Calu3 (cell line): ENCODE measurements at regions not wholly inside any gene's neighbourhood (a gene's known extent, or its start where the extent isn't known, plus 50 kb on each side); places are given as distances from the start of the nearest gene placed in this dataset.

Source experiments
- BruUV-seq: library from RNA; stranded (reverse); fragments of 400-500 nt; replicated peaks from 2 replicates; lab custom pipeline; 2021; lab: Mats Ljungman, UMichigan
- CTCF ChIA-PET: fragments of 300-600 bp; sonication (Branson Sonifier 250); formaldehyde crosslinking; loops from one replicate; lab custom pipeline; 2022; ENCODE audit warnings: antibody characterized with exemption; lab: Charles Lee
- DNase-seq: peaks from one replicate; pipeline ENCODE4 v3.0.0; 2022
- H3K27ac Mint-ChIP-seq: one replicate; pipeline ENCODE4 v1.8.0; 2022; ENCODE audit warnings: mixed read lengths; ENCODE audit not compliant: unreplicated experiment
- H3K27me3 Mint-ChIP-seq: one replicate; pipeline ENCODE4 v1.8.0; 2022; ENCODE audit warnings: mixed read lengths; ENCODE audit not compliant: unreplicated experiment
- H3K36me3 Mint-ChIP-seq: one replicate; pipeline ENCODE4 v1.8.0; 2022; ENCODE audit warnings: mild to moderate bottlenecking, moderate library complexity, mixed read lengths; ENCODE audit not compliant: insufficient read depth, unreplicated experiment
- H3K4me1 Mint-ChIP-seq: one replicate; pipeline ENCODE4 v1.8.0; 2022; ENCODE audit warnings: mild to moderate bottlenecking, low read depth, mixed read lengths; ENCODE audit not compliant: unreplicated experiment
- H3K4me3 Mint-ChIP-seq: one replicate; pipeline ENCODE4 v1.8.0; 2022; ENCODE audit warnings: mild to moderate bottlenecking, low read depth, moderate library complexity, mixed read lengths; ENCODE audit not compliant: unreplicated experiment
- H3K9me3 Mint-ChIP-seq: one replicate; pipeline ENCODE4 v1.8.0; 2022; ENCODE audit warnings: low read depth, mixed read lengths; ENCODE audit not compliant: unreplicated experiment
- intact Hi-C: fragments of 100-400 bp; cut with micrococcal nuclease; formaldehyde crosslinking; loops from one replicate; pipeline ENCODE4 v1.10.0; 2022; ENCODE audit not compliant: unreplicated experiment
- TF ChIP-seq, protein P1 (sequence below): fragments of 200-600 bp; IDR thresholded peaks from one replicate; pipeline ENCODE4 v1.8.0; 2022; ENCODE audit warnings: antibody characterized with exemption; ENCODE audit not compliant: unreplicated experiment

DNA sequence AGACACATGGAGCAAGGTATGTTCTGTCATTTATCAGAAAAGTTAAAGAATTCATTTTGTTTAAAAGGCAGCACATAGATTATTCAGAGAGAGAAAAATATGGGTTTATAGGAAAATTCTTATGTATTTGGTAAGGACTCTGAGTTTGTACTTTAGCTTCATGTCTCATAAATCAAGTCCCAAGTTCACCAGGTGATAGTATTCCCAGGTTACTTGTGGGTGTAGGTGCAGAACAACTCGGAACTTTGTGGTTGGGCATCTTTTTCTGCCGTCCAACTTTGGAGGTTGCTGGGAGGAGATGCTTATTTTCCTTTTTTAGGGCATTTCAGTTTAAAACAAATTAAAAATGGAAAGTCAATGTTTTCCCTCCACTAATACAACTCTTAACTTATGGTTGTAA is 269.8 kb upstream of the DMRT1 start:
- CTCF ChIA-PET: no interaction called here
- Mint-ChIP-seq H3K9me3 (no peaks in the 10 kb centered on the region), H3K27me3 (no peaks in the 10 kb centered on the region), H3K4me3 (no peak overlapping the region), H3K27ac (no peak overlapping the region), H3K4me1 (no peaks in the 10 kb centered on the region), H3K36me3 (no peaks in the 10 kb centered on the region)
- TF ChIP-seq, protein P1, sequence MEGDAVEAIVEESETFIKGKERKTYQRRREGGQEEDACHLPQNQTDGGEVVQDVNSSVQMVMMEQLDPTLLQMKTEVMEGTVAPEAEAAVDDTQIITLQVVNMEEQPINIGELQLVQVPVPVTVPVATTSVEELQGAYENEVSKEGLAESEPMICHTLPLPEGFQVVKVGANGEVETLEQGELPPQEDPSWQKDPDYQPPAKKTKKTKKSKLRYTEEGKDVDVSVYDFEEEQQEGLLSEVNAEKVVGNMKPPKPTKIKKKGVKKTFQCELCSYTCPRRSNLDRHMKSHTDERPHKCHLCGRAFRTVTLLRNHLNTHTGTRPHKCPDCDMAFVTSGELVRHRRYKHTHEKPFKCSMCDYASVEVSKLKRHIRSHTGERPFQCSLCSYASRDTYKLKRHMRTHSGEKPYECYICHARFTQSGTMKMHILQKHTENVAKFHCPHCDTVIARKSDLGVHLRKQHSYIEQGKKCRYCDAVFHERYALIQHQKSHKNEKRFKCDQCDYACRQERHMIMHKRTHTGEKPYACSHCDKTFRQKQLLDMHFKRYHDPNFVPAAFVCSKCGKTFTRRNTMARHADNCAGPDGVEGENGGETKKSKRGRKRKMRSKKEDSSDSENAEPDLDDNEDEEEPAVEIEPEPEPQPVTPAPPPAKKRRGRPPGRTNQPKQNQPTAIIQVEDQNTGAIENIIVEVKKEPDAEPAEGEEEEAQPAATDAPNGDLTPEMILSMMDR: no peak
- no peak for DNase-seq
- intact Hi-C loops: no loop called here
- BruUV-seq: no TSS peak

DNA sequence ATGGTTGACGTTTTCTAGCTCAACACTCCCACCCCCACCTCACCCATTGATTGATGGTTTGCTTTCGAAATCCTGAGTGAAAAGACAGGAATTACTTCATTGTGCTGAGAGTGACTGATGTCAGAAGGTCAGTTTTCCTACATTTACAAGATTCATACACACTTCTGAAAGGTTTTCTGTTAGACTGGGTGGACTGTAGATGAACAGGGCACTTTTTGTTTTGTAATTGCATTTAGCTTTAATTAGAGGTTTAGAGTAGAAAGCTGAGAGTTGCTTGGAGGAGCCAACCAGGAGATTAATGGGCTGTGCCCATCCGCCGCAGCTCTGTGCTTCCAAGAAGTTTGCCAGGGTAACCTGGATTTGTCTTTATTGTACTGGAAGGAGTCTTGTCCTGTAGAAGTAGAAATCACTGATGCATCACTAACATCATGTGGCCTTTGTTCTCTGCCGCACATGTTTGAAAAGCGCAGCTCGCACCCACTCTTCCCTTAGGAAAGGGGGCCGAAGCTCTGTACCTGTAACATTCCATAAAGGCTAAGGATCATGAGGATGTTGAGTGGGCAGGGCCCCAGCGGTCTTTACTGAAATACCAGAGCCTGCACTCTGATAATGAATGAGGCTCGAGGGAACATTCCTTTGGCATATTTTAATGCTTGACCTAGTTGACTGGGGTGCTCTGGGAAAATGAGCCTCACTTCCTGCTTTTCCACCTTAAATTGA is 267.6 kb upstream of the DMRT1 start:
- no peak for DNase-seq
- no peaks in the 10 kb centered on the region for H3K36me3 Mint-ChIP-seq
- no peak overlapping the region for H3K4me3 Mint-ChIP-seq
- CTCF ChIA-PET: interaction anchor here (0.7 kb wide), 1 partner anchor 8 kb away, joined by 4 read pairs; no protein-coding TSS in a partner anchor
- H3K27ac Mint-ChIP-seq: no peak overlapping the region
- no peaks in the 10 kb centered on the region for H3K4me1 Mint-ChIP-seq
- H3K9me3 Mint-ChIP-seq: no peaks in the 10 kb centered on the region
- BruUV-seq: no TSS peak
- TF ChIP-seq, protein P1: no peak
- intact Hi-C loops: no loop called here
- no peaks in the 10 kb centered on the region for H3K27me3 Mint-ChIP-seq

DNA sequence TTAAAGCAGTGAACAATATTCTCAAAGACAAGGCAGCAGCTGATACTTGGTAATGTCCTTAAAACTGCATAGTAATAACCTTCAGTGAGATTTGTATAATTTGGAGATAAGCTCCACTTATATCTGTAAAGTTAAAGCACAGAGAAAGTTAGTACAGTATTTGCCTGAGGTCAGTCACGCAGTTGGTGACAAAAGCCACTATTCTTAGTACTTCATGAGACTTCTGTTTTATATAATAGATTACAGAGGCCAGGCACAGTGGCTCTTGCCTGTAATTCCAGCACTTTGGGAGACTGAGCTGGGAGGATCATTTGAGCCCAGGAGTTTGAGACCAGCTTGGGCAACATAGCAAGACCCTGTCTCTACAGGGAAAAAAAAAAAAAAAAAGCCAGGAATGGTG is 266.4 kb upstream of the DMRT1 start:
- no peaks in the 10 kb centered on the region for H3K9me3 Mint-ChIP-seq

DNA sequence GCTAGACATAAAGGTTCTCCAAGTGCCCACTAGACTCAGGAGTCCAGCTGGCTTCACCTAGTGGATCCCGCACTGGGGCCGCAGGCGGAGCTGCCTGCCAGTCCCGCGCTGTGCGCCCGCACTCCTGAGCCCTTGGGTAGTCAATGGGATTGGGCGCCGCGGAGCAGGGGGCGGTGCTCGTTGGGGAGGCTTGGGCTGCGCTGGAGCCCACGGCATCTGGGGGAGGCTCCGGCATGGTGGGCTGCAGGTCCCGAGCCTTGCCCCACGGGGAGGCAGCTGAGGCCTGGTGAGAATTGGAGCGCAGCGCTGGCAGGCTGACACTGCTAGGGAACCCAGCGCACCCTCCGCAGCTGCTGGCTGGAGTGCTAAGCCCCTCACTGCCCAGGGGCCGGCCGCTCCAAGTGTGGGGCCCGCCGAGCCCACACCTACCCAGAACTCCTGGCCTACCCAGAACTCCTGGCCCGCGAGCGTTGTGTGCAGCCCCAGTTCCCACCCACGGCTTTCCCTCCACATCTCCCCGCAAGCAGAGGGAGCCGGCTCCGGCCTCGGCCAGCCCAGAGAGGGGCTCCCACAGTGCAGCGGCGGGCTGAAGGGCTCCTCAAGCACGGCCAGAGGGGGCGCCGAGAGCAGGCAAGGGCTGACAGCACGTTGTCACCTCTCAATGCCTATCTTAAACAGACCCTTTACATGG is 260.7 kb upstream of the DMRT1 start:
- no peaks in the 10 kb centered on the region for H3K9me3 Mint-ChIP-seq
- H3K36me3 Mint-ChIP-seq: no peaks in the 10 kb centered on the region
- H3K27ac Mint-ChIP-seq: no peak overlapping the region
- DNase-seq: no peak
- H3K27me3 Mint-ChIP-seq: no peaks in the 10 kb centered on the region
- BruUV-seq: no TSS peak
- H3K4me1 Mint-ChIP-seq: no peaks in the 10 kb centered on the region
- CTCF ChIA-PET: no interaction called here
- no peak overlapping the region for H3K4me3 Mint-ChIP-seq
- TF ChIP-seq, protein P1: no peak
- intact Hi-C loops: no loop called here

More for the DNA sequence above, 266.4 kb upstream of the DMRT1 start:
- no peak overlapping the region for H3K4me3 Mint-ChIP-seq
- intact Hi-C loops: no loop called here
- CTCF ChIA-PET: no interaction called here
- TF ChIP-seq, protein P1: no peak
- DNase-seq: no peak
- H3K27ac Mint-ChIP-seq: no peak overlapping the region
- H3K4me1 Mint-ChIP-seq: no peaks in the 10 kb centered on the region
- no peaks in the 10 kb centered on the region for H3K27me3 Mint-ChIP-seq
- H3K36me3 Mint-ChIP-seq: no peaks in the 10 kb centered on the region
- no TSS peak for BruUV-seq
